Cardiac muscle cell (in vitro differentiated cells and primary cell): ENCODE measurements at regions not wholly inside any gene's neighbourhood (a gene's known extent, or its start where the extent isn't known, plus 50 kb on each side); places are given as distances from the start of the nearest gene placed in this dataset.
"Not testable (repeated sequence)": the region's sequence is repeated elsewhere in the genome, so short reads cannot be mapped to it uniquely, and the experiment has no call there.

ENCODE experiments used
- DNase-seq, 2 donors: peaks; one replicate each; pipeline versions ENCODE4 v3.0.0 to v3.0.0-alpha.2; 2010 to 2017; ENCODE audit warnings: low read depth in 1 of 2, low spot score in 1 of 2
- H3K27ac ChIP-seq: fragments of 200-600 bp; sonication (generic); 2 replicates; pipeline ENCODE4 v1.5.1; 2016
- H3K27me3 ChIP-seq: fragments of 200-600 bp; sonication (generic); 2 replicates; pipeline ENCODE4 v1.6.0; 2016; ENCODE audit warnings: control low read depth
- H3K36me3 ChIP-seq: fragments of 200-600 bp; sonication (generic); 2 replicates; pipeline ENCODE4 v1.5.1; 2016; ENCODE audit warnings: control low read depth
- H3K4me1 ChIP-seq: fragments of 200-600 bp; sonication (generic); 2 replicates; pipeline ENCODE4 v1.8.1; 2017; ENCODE audit warnings: low read depth, mild to moderate bottlenecking, mixed run types
- H3K4me3 ChIP-seq: fragments of 200-600 bp; sonication (generic); 2 replicates; pipeline ENCODE4 v1.5.1; 2016; ENCODE audit warnings: mild to moderate bottlenecking
- H3K9me3 ChIP-seq: fragments of 200-600 bp; sonication (generic); 2 replicates; pipeline ENCODE4 v1.5.1; 2017; ENCODE audit warnings: low read depth, mild to moderate bottlenecking, control low read depth
- TF ChIP-seq, protein P1 (sequence below): IDR thresholded peaks from 2 replicates; pipeline ENCODE4 v1.5.1; 2012; ENCODE audit warnings: low read depth, mild to moderate bottlenecking, low read length

DNA sequence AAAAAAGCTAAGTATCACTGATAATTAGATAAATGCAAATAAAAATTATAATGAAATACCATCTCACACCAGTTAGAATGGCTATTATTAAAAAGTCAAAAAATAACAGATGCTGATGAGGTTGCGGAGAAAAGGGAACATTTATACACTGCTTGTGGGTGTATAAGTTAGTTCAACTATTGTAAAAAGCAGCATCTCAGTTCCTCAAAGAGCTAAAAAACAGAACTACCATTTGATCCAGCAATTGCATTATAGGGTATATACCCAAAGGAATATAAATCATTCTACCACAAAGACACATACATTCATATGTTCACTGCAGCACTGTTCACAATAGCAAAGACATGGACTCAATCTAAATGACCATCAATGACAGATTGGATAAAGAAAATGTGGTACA lies 120.3 kb upstream of the ZBED5 start:
- no peaks in the 10 kb centered on the region for H3K36me3 ChIP-seq
- H3K9me3 ChIP-seq = no peaks in the 10 kb centered on the region
- TF ChIP-seq, protein P1, sequence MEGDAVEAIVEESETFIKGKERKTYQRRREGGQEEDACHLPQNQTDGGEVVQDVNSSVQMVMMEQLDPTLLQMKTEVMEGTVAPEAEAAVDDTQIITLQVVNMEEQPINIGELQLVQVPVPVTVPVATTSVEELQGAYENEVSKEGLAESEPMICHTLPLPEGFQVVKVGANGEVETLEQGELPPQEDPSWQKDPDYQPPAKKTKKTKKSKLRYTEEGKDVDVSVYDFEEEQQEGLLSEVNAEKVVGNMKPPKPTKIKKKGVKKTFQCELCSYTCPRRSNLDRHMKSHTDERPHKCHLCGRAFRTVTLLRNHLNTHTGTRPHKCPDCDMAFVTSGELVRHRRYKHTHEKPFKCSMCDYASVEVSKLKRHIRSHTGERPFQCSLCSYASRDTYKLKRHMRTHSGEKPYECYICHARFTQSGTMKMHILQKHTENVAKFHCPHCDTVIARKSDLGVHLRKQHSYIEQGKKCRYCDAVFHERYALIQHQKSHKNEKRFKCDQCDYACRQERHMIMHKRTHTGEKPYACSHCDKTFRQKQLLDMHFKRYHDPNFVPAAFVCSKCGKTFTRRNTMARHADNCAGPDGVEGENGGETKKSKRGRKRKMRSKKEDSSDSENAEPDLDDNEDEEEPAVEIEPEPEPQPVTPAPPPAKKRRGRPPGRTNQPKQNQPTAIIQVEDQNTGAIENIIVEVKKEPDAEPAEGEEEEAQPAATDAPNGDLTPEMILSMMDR = no peak
- no peaks in the 10 kb centered on the region for H3K27me3 ChIP-seq
- no peak for DNase-seq
- H3K4me1 ChIP-seq = no peaks in the 10 kb centered on the region
- no peak overlapping the region for H3K27ac ChIP-seq
- no peak overlapping the region for H3K4me3 ChIP-seq

DNA sequence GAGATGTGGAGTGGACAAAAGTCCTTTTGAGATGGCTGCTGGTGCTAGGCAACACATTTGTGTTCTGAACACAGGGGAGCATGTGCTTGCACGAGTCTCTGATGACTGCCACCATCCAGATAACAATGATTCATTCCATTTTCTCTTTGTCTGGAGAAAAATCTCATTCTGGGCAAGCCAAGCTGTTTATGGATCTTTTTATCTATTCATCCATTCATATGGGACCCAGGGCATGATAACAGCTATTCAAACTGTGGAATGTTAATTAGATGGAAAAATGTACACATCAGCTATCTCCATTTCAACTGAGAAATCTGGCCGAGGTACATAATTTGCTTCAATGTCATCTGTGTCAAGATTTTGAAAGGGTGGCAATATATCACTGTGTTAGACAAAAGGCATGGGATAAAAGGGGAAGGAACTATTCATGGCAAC lies 117.5 kb upstream of the ZBED5 start:
- H3K27ac ChIP-seq = no peak overlapping the region
- no peak for DNase-seq
- H3K4me1 ChIP-seq = no peaks in the 10 kb centered on the region
- no peaks in the 10 kb centered on the region for H3K36me3 ChIP-seq
- H3K4me3 ChIP-seq = no peak overlapping the region
- H3K27me3 ChIP-seq = no peaks in the 10 kb centered on the region
- TF ChIP-seq, protein P1 = no peak
- H3K9me3 ChIP-seq = no peaks in the 10 kb centered on the region

DNA sequence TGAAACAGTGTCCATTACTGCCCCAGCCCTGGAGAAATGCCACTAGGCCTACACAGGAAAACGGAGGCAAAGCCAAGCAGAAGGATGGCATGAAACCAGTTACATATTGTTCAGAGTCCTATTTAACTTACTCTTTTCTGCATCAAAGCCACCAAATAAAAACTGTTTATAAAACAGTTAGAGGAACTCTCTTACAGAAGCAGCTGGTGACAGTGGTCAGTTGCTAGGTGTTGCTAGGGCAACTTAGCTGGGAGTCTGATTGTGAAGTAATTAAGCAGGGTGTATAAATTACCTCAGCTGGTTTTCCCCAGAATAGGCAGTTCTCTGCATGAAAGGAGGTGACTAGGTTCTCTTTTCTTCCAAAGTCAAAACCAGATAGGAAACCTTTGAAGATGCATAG lies 115.6 kb upstream of the ZBED5 start:
- Histone ChIP-seq H3K36me3 (no peaks in the 10 kb centered on the region), H3K4me1 (no peaks in the 10 kb centered on the region), H3K4me3 (no peak overlapping the region), H3K27me3 (no peaks in the 10 kb centered on the region), H3K27ac (no peak overlapping the region), H3K9me3 (no peaks in the 10 kb centered on the region)
- TF ChIP-seq, protein P1 = no peak
- DNase-seq = no peak

DNA sequence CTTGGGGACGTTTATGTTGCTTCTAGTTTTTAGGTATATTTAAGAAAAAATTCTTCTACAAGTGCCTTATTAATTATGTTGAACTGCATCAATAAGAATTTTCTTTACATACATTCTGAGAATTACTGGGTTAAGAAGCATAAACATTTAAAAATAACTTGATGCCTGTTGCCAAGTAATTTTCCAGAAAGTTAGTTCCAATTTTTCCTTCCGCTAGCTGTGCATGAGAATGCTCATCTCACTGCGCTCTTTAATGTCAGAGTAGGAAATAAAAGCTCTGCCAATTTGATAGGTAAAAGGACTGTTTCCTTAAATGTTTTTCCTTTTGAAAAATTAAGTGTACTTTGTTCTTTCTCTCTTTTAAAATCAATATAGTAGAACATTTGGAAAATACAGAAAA lies 113.1 kb upstream of the ZBED5 start:
- Histone ChIP-seq H3K27me3 (no peaks in the 10 kb centered on the region), H3K4me3 (no peak overlapping the region), H3K9me3 (no peaks in the 10 kb centered on the region), H3K4me1 (no peaks in the 10 kb centered on the region), H3K27ac (no peak overlapping the region), H3K36me3 (no peaks in the 10 kb centered on the region)
- DNase-seq = no peak
- TF ChIP-seq, protein P1 = no peak

DNA sequence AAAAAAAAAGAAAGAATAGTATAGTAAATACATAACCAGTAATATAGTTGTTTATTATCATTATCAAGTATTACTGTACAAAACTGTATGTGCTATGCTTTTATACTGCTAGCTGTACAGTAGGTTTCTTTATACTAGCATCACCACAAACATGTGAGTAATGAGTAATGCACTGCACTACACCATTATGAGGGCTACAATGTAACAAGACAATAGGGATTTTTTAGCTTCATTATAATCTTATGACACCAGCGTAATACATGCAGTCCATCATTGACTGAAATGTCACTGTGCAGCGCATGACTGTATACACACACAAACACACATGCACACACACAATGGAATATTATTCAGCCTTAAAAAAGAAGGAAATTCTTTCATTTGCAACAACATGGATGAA lies 111.5 kb upstream of the ZBED5 start:
- Histone ChIP-seq H3K4me3 (no peak overlapping the region), H3K9me3 (no peaks in the 10 kb centered on the region)
- TF ChIP-seq, protein P1 = no peak

DNA sequence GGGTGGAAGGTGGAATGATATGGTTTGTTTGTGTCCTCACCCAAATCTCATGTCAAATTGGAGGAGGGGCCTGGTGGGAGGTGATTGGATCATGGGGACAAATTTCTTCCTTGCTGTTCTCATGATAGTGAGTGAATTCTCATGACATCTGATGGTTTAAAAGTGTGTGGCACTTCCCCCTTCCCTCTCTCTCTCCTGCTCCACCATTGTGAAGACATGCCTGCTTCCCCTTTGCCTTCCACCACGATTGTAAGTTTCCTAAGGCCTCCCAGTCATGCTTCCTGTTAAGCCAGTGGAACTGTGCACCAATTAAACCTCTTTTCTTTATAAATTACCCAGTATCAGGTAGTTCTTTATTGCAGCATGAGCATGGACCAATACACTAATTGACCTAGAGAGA lies 99.0 kb upstream of the ZBED5 start:
- H3K27ac ChIP-seq, H3K4me3 ChIP-seq, H3K36me3 ChIP-seq, H3K27me3 ChIP-seq, DNase-seq, H3K4me1 ChIP-seq, H3K9me3 ChIP-seq: not testable (repeated sequence)

More for the DNA sequence above, 111.5 kb upstream of the ZBED5 start:
- no peaks in the 10 kb centered on the region for H3K27me3 ChIP-seq
- H3K27ac ChIP-seq = no peak overlapping the region
- no peak for DNase-seq
- H3K36me3 ChIP-seq = no peaks in the 10 kb centered on the region
- H3K4me1 ChIP-seq = no peaks in the 10 kb centered on the region
